Testis (tissue), 2 donors: ENCODE measurements at regions not wholly inside any gene's neighbourhood (a gene's known extent, or its start where the extent isn't known, plus 50 kb on each side); places are given as distances from the start of the nearest gene placed in this dataset.

Experiments used
- POLR2A ChIP-seq: fragments of 450-650 bp; IDR thresholded peaks from one replicate; pipeline ENCODE4 v1.6.1; 2017; ENCODE audit warnings: antibody characterized with exemption, mild to moderate bottlenecking, moderate library complexity
- TF ChIP-seq, protein P1 (sequence below), 3 experiments: fragments of 450-650 bp in 2 of 3; fragments of 200-600 bp in 1 of 3; sonication (generic) in 1 of 3; IDR thresholded peaks; one replicate each; pipeline ENCODE4 v1.5.1; 2016 to 2019; ENCODE audit warnings: antibody characterized with exemption in 3 of 3, mild to moderate bottlenecking in 2 of 3, moderate library complexity in 1 of 3

DNA sequence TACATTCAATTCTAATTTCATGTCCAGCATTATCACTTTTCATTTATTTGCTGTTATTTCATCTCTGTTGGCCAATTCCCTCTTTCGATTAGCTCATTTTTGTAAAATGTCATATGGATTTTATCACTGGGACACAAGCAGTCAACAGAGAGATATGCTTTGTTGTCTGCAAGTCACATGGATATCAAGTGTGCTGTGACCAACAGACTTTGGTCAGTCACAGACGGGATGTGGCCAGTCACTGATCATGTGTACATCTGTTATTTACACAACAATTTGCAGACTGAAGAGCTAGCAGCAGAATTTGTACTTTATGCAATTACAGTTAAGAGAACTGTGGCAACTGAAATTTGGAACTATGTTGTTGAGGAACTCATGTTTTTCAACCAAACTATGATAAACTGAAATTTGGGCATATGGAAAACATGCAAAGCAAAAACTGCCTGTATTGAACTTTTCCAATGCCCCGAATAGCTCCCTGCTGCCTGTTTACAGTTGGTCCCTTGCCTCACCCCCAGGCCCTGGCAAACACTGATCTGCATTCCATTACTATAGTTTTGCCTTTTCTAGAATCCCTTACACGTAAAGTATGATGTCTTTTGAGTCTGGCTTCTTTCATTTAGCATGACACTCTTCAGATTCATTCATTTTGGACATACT is 104.4 kb downstream of the RPL22L1 start:
- TF ChIP-seq, protein P1, sequence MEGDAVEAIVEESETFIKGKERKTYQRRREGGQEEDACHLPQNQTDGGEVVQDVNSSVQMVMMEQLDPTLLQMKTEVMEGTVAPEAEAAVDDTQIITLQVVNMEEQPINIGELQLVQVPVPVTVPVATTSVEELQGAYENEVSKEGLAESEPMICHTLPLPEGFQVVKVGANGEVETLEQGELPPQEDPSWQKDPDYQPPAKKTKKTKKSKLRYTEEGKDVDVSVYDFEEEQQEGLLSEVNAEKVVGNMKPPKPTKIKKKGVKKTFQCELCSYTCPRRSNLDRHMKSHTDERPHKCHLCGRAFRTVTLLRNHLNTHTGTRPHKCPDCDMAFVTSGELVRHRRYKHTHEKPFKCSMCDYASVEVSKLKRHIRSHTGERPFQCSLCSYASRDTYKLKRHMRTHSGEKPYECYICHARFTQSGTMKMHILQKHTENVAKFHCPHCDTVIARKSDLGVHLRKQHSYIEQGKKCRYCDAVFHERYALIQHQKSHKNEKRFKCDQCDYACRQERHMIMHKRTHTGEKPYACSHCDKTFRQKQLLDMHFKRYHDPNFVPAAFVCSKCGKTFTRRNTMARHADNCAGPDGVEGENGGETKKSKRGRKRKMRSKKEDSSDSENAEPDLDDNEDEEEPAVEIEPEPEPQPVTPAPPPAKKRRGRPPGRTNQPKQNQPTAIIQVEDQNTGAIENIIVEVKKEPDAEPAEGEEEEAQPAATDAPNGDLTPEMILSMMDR (IDR thresholded peaks at IDR 0.05) = no peak
- TF ChIP-seq POLR2A = no peak
